IPS-NIHi7 (cell line): ENCODE measurements at regions not wholly inside any gene's neighbourhood (a gene's known extent, or its start where the extent isn't known, plus 50 kb on each side); places are given as distances from the start of the nearest gene placed in this dataset.

Experiments
- DNase-seq: peaks from one replicate; pipeline ENCODE4 v3.0.0; 2012; ENCODE audit warnings: mixed read lengths; ENCODE audit errors: extremely low spot score

GRCh38 chr12:82040987-82041743 is 282.0 kb upstream of the PPFIA2 start:
- no peak for DNase-seq

- no peak for DNase-seq
Observed at GRCh38 chr12:82034769-82035168, 275.6 kb upstream of the PPFIA2 start.

GRCh38 chr12:82029936-82030335 is 270.8 kb upstream of the PPFIA2 start:
- no peak for DNase-seq

- no peak for DNase-seq
Observed at GRCh38 chr12:82028772-82029171, 269.6 kb upstream of the PPFIA2 start.

- DNase-seq = no peak
Observed at GRCh38 chr12:82027612-82028011, 268.5 kb upstream of the PPFIA2 start.

- DNase-seq = no peak
Observed at GRCh38 chr12:82025462-82025861, 266.3 kb upstream of the PPFIA2 start.

- DNase-seq = no peak
Observed at GRCh38 chr12:82019533-82019932, 260.4 kb upstream of the PPFIA2 start.

- no peak for DNase-seq
Observed at GRCh38 chr12:82015623-82016347, 256.6 kb upstream of the PPFIA2 start.

- DNase-seq = no peak
Observed at GRCh38 chr12:82012176-82012575, 253.0 kb upstream of the PPFIA2 start.

- DNase-seq = no peak
Observed at GRCh38 chr12:82009524-82009923, 250.4 kb upstream of the PPFIA2 start.

GRCh38 chr12:82008251-82008650 is 249.1 kb upstream of the PPFIA2 start:
- no peak for DNase-seq

GRCh38 chr12:81998761-81999378 is 239.7 kb upstream of the PPFIA2 start:
- DNase-seq = no peak

- DNase-seq = peak; percentile 68
Observed at GRCh38 chr12:81992461-81992860, 233.3 kb upstream of the PPFIA2 start.

GRCh38 chr12:81991868-81992267 is 232.7 kb upstream of the PPFIA2 start:
- DNase-seq = no peak

GRCh38 chr12:81988362-81988761 is 229.2 kb upstream of the PPFIA2 start:
- no peak for DNase-seq

GRCh38 chr12:81987371-81987770 is 228.2 kb upstream of the PPFIA2 start:
- DNase-seq = no peak

- no peak for DNase-seq
Observed at GRCh38 chr12:81976661-81977060, 217.5 kb upstream of the PPFIA2 start.

- no peak for DNase-seq
Observed at GRCh38 chr12:81974762-81975161, 215.6 kb upstream of the PPFIA2 start.

GRCh38 chr12:81968421-81968820 is 209.3 kb upstream of the PPFIA2 start:
- DNase-seq = no peak

- no peak for DNase-seq
Observed at GRCh38 chr12:81963636-81964035, 204.5 kb upstream of the PPFIA2 start.

- DNase-seq = no peak
Observed at GRCh38 chr12:81963026-81963425, 203.9 kb upstream of the PPFIA2 start.

GRCh38 chr12:81962126-81962856 is 203.1 kb upstream of the PPFIA2 start:
- no peak for DNase-seq
